ENCODE measurements at regions not wholly inside any gene's neighbourhood (a gene's known extent, or its start where the extent isn't known, plus 50 kb on each side); places are given as distances from the start of the nearest gene placed in this dataset.

DNA sequence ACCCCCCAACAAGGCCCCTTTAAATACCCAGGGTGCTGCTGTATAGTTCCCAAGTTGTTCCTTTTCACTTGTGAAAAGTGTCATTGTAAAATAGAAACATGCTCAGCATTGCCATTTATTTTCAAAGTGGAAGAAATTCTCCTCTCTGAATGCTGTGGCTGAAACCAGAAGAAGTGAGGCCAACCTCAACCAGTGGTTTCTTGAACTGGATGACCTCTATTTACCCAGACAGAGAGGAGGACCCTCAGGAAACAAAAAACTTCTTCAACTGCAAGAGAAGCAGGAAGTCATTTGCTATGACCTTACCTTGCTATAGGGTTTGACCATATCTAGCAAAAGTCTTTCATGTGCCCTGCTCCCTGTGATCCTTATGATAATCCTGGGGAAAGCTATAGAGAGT, 209.7 kb upstream of the RARB start:
- H2BK12ac ChIP-seq (ENCODE audit: low read depth, low read length) = no peak overlapping the region
- FAIRE-seq (no peak), DNase-seq (ENCODE audit: low read depth in 1 of 2, low spot score in 2 of 2) (no peak)
- no peaks in the 10 kb centered on the region for H3K27me3 ChIP-seq (replicated peaks in 1 of 4; ENCODE audit: control insufficient read depth in 3 of 4, extremely low read depth in 1 of 4, insufficient read depth in 3 of 4, low read length in 3 of 4)
- no peaks in the 10 kb centered on the region for H3K23me2 ChIP-seq (ENCODE audit: low read depth, low read length)
- no peak overlapping the region for H3K18ac ChIP-seq (ENCODE audit: extremely low read depth, low read length)
- H3K9ac ChIP-seq (replicated peaks in 1 of 4; ENCODE audit: extremely low read depth in 1 of 4, low read depth in 3 of 4, low read length in 3 of 4) = no peak overlapping the region
- POLR2A ChIA-PET (ENCODE audit: partially characterized antibody) = no interaction called here
- no peaks in the 10 kb centered on the region for H4K20me1 ChIP-seq (replicated peaks in 1 of 2; ENCODE audit: control insufficient read depth in 1 of 2, insufficient read depth in 2 of 2, low read length in 2 of 2)
- H2BK5ac ChIP-seq (ENCODE audit: low read depth, low read length) = no peak overlapping the region
- no peak overlapping the region for H3K56ac ChIP-seq (replicated peaks; ENCODE audit: insufficient read length, low read depth, low read length)
- no peak overlapping the region for H2AK5ac ChIP-seq (ENCODE audit: low read depth, low read length)
- H3K4ac ChIP-seq (replicated peaks; ENCODE audit: insufficient read length, low read depth, low read length) = no peak overlapping the region
- no peak overlapping the region for H2BK20ac ChIP-seq (ENCODE audit: low read length)
- no peak overlapping the region for H3K14ac ChIP-seq (ENCODE audit: insufficient read length)
- H3K79me1 ChIP-seq (ENCODE audit: low read depth, low read length) = no peaks in the 10 kb centered on the region
- no peak overlapping the region for H2AFZ ChIP-seq (ENCODE audit: low read length)
- CTCF ChIA-PET (ENCODE audit: partially characterized antibody) = interaction anchor here (0.7 kb wide), 1 partner anchor 415 kb away, joined by 3 read pairs; no protein-coding TSS in a partner anchor
- H2BK15ac ChIP-seq (ENCODE audit: low read length) = no peak overlapping the region
- no peak overlapping the region for H4K5ac ChIP-seq (ENCODE audit: insufficient read length, low read depth, low read length)
- H4K91ac ChIP-seq (replicated peaks; ENCODE audit: insufficient read length, low read length) = no peak overlapping the region
- H3K4me2 ChIP-seq (ENCODE audit: insufficient read depth in 1 of 2, low read depth in 2 of 2, low read length in 2 of 2) = no peak overlapping the region
- no peak overlapping the region for H4K8ac ChIP-seq (ENCODE audit: extremely low read depth, insufficient read depth, low read length)
- no peak for TF ChIP-seq SP4 (IDR thresholded peaks at IDR 0.05; ENCODE audit: low read length)
- no peak for TF ChIP-seq NANOG (IDR thresholded peaks at IDR 0.05; ENCODE audit: insufficient read depth, low read depth, low read length, poor library complexity, severe bottlenecking)
- no peak for TF ChIP-seq RNF2 (IDR thresholded peaks at IDR 0.05; ENCODE audit: borderline replicate concordance, low read depth, low read length, missing control alignments, poor library complexity, severe bottlenecking)
- TF ChIP-seq, protein P1, sequence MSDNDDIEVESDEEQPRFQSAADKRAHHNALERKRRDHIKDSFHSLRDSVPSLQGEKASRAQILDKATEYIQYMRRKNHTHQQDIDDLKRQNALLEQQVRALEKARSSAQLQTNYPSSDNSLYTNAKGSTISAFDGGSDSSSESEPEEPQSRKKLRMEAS (IDR thresholded peaks at IDR 0.05) = no peak
- no peak for TF ChIP-seq ASH2L (IDR thresholded peaks at IDR 0.05; ENCODE audit: low read length)
- TF ChIP-seq TAF1 (IDR thresholded peaks at IDR 0.05; ENCODE audit: low read depth, low read length) = no peak
- no peak for TF ChIP-seq KDM5A (IDR thresholded peaks at IDR 0.05; ENCODE audit: low read length)
- TF ChIP-seq CHD2 (IDR thresholded peaks at IDR 0.05; ENCODE audit: low read length) = no peak
- TF ChIP-seq RAD21 (IDR thresholded peaks at IDR 0.05 in 1 of 2, conservative IDR thresholded peaks at IDR 0.05 in 1 of 2; ENCODE audit: low read depth in 2 of 2, low read length in 2 of 2) = no peak
- no peak for TF ChIP-seq JUND (IDR thresholded peaks at IDR 0.05; ENCODE audit: low read length)
- TF ChIP-seq SAP30 (IDR thresholded peaks at IDR 0.05; ENCODE audit: insufficient read depth, insufficient replicate concordance, low read length) = no peak
- TF ChIP-seq RXRA (IDR thresholded peaks at IDR 0.05; ENCODE audit: insufficient read depth, low read depth, low read length) = no peak
- no peaks in the 10 kb centered on the region for H3K79me2 ChIP-seq (ENCODE audit: control insufficient read depth in 1 of 2, insufficient read depth in 2 of 2, low read length in 2 of 2)
- H3K4me3 ChIP-seq (ENCODE audit: extremely low read depth in 1 of 4, insufficient read depth in 2 of 4, low read depth in 3 of 4, low read length in 4 of 4) = no peak overlapping the region
- H3K9me3 ChIP-seq (ENCODE audit: insufficient read depth in 2 of 2, low read depth in 1 of 2, low read length in 1 of 2) = no peaks in the 10 kb centered on the region
- no peaks in the 10 kb centered on the region for H3K36me3 ChIP-seq (ENCODE audit: control insufficient read depth in 2 of 4, insufficient read depth in 4 of 4, low read length in 3 of 4)
- no peak overlapping the region for H3K27ac ChIP-seq (ENCODE audit: low read depth, low read length)
- H2BK120ac ChIP-seq (replicated peaks; ENCODE audit: low read depth, low read length) = no peak overlapping the region
- H3K23ac ChIP-seq (ENCODE audit: insufficient read length) = no peak overlapping the region
- no peaks in the 10 kb centered on the region for H3K4me1 ChIP-seq (replicated peaks in 1 of 4; ENCODE audit: control insufficient read depth in 3 of 4, insufficient read depth in 4 of 4, low read length in 3 of 4)

All from H1 (cell line).